ENCODE measurements at regions not wholly inside any gene's neighbourhood (a gene's known extent, or its start where the extent isn't known, plus 50 kb on each side); places are given as distances from the start of the nearest gene placed in this dataset.

- no peak for TF ChIP-seq CTCF (IDR thresholded peaks at IDR 0.05; ENCODE audit: low read length)
- no peak for TF ChIP-seq EZH2 (IDR thresholded peaks at IDR 0.05; ENCODE audit: borderline replicate concordance, low read length)
Measured at GRCh38 chr18:56128153-56128791, 510.1 kb downstream of the TXNL1 start.

Data from OCI-LY1 (cell line).